ENCODE measurements at regions not wholly inside any gene's neighbourhood (a gene's known extent, or its start where the extent isn't known, plus 50 kb on each side); places are given as distances from the start of the nearest gene placed in this dataset.

DNA sequence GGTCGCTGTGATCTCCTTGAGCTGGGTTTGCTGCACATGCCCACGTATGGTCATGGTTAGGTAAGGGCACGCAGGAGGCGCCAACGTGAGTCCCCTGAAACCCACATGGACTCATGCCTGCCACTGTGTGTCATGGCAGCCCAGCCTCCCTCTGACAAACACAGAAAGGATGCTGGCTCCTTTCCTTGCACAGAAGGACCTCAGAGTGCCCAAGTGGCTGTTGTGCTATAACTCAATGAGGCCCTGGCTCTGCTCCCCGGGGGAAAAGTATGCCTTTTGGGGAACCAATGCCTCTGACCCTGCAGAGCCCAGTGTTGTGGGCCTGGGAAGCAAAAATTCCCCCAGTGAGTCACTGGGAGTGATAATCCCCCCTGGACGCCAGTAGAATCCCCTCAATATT lies 233.9 kb downstream of the VAPA start:
- TF ChIP-seq, protein P1, sequence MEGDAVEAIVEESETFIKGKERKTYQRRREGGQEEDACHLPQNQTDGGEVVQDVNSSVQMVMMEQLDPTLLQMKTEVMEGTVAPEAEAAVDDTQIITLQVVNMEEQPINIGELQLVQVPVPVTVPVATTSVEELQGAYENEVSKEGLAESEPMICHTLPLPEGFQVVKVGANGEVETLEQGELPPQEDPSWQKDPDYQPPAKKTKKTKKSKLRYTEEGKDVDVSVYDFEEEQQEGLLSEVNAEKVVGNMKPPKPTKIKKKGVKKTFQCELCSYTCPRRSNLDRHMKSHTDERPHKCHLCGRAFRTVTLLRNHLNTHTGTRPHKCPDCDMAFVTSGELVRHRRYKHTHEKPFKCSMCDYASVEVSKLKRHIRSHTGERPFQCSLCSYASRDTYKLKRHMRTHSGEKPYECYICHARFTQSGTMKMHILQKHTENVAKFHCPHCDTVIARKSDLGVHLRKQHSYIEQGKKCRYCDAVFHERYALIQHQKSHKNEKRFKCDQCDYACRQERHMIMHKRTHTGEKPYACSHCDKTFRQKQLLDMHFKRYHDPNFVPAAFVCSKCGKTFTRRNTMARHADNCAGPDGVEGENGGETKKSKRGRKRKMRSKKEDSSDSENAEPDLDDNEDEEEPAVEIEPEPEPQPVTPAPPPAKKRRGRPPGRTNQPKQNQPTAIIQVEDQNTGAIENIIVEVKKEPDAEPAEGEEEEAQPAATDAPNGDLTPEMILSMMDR (IDR thresholded peaks at IDR 0.05) = no peak
- no peak for TF ChIP-seq POLR2A (IDR thresholded peaks at IDR 0.05)
- no peak for TF ChIP-seq EP300 (IDR thresholded peaks at IDR 0.05)

Measured in ovary (tissue), 3 donors.